ENCODE measurements at regions not wholly inside any gene's neighbourhood (a gene's known extent, or its start where the extent isn't known, plus 50 kb on each side); places are given as distances from the start of the nearest gene placed in this dataset.

DNA sequence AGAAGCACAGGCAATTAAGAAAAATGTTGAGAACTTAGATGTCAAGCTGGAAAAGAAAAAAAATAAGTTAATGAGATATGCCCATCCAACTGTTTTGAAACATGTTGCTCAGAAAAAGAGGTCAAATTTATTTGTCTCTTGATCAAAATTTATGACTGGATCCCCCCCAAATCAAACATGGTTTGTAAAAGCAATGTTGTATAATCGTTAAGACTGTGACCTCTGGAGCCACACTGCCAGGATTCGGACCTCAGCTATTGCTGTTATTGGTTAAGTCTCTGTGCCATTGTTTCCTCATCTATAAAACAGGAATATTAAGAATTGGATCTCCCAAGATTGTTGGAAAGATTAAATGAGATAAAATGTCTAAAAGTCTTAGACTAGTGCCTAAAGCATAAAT lies 51.9 kb upstream of the LRRK2 start:
- Histone ChIP-seq H3K79me2 (ENCODE audit: insufficient read depth, low read length) (no peaks in the 10 kb centered on the region), H3K36me3 (replicated peaks in 1 of 2; ENCODE audit: control insufficient read depth in 1 of 2, insufficient read depth in 2 of 2, low read length in 2 of 2) (no peaks in the 10 kb centered on the region), H4K20me1 (ENCODE audit: insufficient read depth, low read length) (no peaks in the 10 kb centered on the region), H3K27ac (ENCODE audit: extremely low read length, insufficient read depth, low read length) (no peak overlapping the region), H2AFZ (ENCODE audit: low read length) (no peak overlapping the region), H3K27me3 (ENCODE audit: control insufficient read depth in 1 of 2, insufficient read depth in 2 of 2, low read length in 2 of 2) (no peaks in the 10 kb centered on the region), H3K9me3 (ENCODE audit: low read length) (no peaks in the 10 kb centered on the region), H3K4me2 (ENCODE audit: low read depth, low read length) (no peak overlapping the region), H3K4me1 (ENCODE audit: insufficient read depth, low read length) (no peaks in the 10 kb centered on the region), H3K9ac (ENCODE audit: insufficient read depth, low read depth, low read length) (no peak overlapping the region), H3K4me3 (replicated peaks in 1 of 3; ENCODE audit: insufficient read depth in 1 of 3, low read depth in 2 of 3, low read length in 3 of 3) (no peak overlapping the region)
- ATAC-seq: no peak
- FAIRE-seq: no peak
- no peak for DNase-seq (ENCODE audit: low spot score)
- POLR2A ChIA-PET: no interaction called here
- TF ChIP-seq, protein P1, sequence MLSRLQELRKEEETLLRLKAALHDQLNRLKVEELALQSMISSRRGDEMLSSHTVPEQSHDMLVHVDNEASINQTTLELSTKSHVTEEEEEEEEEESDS (CRISPR knock-in tag; IDR thresholded peaks at IDR 0.05; ENCODE audit: borderline replicate concordance): no peak
- TF ChIP-seq ZNF510 (CRISPR knock-in tag; IDR thresholded peaks at IDR 0.05; ENCODE audit: low read depth) (no peak), STAT5B (CRISPR knock-in tag; IDR thresholded peaks at IDR 0.05) (no peak), ZSCAN29 (CRISPR knock-in tag; conservative IDR thresholded peaks at IDR 0.05) (no peak), ZNF703 (CRISPR knock-in tag; IDR thresholded peaks at IDR 0.05; ENCODE audit: borderline replicate concordance) (no peak), ZNF562 (CRISPR knock-in tag; IDR thresholded peaks at IDR 0.05; ENCODE audit: borderline replicate concordance) (no peak), SNAPC2 (CRISPR knock-in tag; IDR thresholded peaks at IDR 0.05) (no peak), XBP1 (CRISPR knock-in tag; IDR thresholded peaks at IDR 0.05) (no peak), CCDC6 (CRISPR knock-in tag; IDR thresholded peaks at IDR 0.05) (no peak), PRPF4 (IDR thresholded peaks at IDR 0.05; ENCODE audit: low read depth, low read length, poor library complexity, severe bottlenecking) (no peak), ZBTB21 (CRISPR knock-in tag; IDR thresholded peaks at IDR 0.05) (no peak)
- TF ChIP-seq, protein P2, sequence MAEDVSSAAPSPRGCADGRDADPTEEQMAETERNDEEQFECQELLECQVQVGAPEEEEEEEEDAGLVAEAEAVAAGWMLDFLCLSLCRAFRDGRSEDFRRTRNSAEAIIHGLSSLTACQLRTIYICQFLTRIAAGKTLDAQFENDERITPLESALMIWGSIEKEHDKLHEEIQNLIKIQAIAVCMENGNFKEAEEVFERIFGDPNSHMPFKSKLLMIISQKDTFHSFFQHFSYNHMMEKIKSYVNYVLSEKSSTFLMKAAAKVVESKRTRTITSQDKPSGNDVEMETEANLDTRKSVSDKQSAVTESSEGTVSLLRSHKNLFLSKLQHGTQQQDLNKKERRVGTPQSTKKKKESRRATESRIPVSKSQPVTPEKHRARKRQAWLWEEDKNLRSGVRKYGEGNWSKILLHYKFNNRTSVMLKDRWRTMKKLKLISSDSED (CRISPR knock-in tag; IDR thresholded peaks at IDR 0.05): no peak
- TF ChIP-seq, protein P3, sequence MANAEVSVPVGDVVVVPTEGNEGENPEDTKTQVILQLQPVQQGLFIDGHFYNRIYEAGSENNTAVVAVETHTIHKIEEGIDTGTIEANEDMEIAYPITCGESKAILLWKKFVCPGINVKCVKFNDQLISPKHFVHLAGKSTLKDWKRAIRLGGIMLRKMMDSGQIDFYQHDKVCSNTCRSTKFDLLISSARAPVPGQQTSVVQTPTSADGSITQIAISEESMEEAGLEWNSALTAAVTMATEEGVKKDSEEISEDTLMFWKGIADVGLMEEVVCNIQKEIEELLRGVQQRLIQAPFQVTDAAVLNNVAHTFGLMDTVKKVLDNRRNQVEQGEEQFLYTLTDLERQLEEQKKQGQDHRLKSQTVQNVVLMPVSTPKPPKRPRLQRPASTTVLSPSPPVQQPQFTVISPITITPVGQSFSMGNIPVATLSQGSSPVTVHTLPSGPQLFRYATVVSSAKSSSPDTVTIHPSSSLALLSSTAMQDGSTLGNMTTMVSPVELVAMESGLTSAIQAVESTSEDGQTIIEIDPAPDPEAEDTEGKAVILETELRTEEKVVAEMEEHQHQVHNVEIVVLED (CRISPR knock-in tag; IDR thresholded peaks at IDR 0.05; ENCODE audit: borderline replicate concordance): no peak
- TF ChIP-seq, protein P4, sequence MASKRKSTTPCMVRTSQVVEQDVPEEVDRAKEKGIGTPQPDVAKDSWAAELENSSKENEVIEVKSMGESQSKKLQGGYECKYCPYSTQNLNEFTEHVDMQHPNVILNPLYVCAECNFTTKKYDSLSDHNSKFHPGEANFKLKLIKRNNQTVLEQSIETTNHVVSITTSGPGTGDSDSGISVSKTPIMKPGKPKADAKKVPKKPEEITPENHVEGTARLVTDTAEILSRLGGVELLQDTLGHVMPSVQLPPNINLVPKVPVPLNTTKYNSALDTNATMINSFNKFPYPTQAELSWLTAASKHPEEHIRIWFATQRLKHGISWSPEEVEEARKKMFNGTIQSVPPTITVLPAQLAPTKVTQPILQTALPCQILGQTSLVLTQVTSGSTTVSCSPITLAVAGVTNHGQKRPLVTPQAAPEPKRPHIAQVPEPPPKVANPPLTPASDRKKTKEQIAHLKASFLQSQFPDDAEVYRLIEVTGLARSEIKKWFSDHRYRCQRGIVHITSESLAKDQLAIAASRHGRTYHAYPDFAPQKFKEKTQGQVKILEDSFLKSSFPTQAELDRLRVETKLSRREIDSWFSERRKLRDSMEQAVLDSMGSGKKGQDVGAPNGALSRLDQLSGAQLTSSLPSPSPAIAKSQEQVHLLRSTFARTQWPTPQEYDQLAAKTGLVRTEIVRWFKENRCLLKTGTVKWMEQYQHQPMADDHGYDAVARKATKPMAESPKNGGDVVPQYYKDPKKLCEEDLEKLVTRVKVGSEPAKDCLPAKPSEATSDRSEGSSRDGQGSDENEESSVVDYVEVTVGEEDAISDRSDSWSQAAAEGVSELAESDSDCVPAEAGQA (IDR thresholded peaks at IDR 0.05; ENCODE audit: low read depth): no peak
- TF ChIP-seq, protein P4 (CRISPR knock-in tag; IDR thresholded peaks at IDR 0.05; ENCODE audit: borderline replicate concordance): no peak
- TF ChIP-seq, protein P5, sequence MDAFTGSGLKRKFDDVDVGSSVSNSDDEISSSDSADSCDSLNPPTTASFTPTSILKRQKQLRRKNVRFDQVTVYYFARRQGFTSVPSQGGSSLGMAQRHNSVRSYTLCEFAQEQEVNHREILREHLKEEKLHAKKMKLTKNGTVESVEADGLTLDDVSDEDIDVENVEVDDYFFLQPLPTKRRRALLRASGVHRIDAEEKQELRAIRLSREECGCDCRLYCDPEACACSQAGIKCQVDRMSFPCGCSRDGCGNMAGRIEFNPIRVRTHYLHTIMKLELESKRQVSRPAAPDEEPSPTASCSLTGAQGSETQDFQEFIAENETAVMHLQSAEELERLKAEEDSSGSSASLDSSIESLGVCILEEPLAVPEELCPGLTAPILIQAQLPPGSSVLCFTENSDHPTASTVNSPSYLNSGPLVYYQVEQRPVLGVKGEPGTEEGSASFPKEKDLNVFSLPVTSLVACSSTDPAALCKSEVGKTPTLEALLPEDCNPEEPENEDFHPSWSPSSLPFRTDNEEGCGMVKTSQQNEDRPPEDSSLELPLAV (CRISPR knock-in tag; conservative IDR thresholded peaks at IDR 0.05; ENCODE audit: low read depth): no peak
- WGBS (ENCODE audit: low lambda C conversion rate): 5% methylated on average over 2 of the region's 2 CpGs
- CTCF ChIA-PET (ENCODE audit: low intra/inter-chr PET ratio, low total read pairs): no interaction called here
- no TSS peak for BruUV-seq (replicated peaks)
- in situ Hi-C loops (cut with HindIII; ENCODE audit: extremely low pct_ligation_motif_present, low pct_unique_long_range_greater_than_20kb) (no loop called here), intact Hi-C loops (cut with micrococcal nuclease; ENCODE audit: unreplicated experiment) (no loop called here)

All from HepG2 (cell line).